ENCODE measurements at regions not wholly inside any gene's neighbourhood (a gene's known extent, or its start where the extent isn't known, plus 50 kb on each side); places are given as distances from the start of the nearest gene placed in this dataset.
"Not testable (repeated sequence)": the region's sequence is repeated elsewhere in the genome, so short reads cannot be mapped to it uniquely, and the experiment has no call there.

DNA sequence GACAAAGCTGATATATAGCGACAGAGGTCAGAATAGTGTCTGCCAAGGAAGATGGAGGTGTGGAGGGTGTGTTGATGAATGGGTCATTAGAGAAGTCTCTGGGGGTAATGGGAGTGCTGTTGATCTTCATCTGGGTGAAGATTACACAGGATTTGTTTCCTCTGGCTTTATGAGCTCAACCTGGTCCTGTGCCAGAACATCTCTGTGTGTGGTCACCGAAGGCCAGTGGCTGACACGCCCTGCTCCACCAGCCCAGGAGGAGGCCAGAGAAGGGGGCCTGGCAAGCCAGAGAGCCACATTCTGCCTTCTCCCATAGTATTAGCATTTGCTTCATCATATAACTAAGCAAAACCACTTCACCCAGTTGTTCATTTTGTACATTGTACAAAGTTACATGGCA is 121.1 kb downstream of the ZNF621 start:
- peak; percentile 48 for DNase-seq (ENCODE audit: low read depth)

DNA sequence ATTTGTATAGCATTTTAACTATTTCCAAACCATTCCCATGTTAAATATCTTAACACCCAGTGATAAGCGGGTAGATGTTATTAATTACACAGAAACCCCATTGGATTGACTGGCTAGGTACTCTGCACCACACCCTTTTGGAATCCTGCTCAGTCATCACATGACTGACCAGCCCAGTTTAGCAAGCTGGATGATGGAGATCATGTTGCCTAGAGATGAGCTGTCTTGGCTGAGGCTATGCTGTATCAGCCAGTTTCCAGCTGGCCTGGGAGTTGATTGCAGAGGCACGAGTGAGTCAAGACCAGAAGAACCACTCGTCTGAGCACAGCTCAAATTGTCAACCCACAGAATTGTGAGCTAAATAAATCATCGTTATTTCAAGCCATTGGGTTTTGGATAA is 124.6 kb downstream of the ZNF621 start:
- peak; percentile 3 for DNase-seq (ENCODE audit: low read depth)

DNA sequence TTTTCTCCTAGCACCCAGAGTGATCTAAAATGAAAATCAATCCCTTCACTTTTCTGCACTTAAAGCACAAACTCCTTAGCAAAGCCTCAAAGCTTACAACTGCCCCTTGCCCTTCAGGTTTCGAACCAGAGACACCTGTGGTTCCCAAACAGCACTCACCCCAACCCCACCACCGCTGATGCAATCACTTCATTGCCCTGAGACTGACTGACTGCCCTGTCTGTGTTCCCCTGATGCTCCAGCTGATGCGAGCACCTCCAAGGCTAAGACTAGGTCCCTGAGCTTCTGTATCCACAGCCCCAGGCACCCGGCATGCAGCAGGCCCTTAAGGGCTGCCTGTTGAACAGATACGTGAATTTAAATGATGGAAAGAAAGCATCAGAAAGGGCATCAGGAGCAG is 127.3 kb downstream of the ZNF621 start:
- no peak for DNase-seq (ENCODE audit: low read depth)

DNA sequence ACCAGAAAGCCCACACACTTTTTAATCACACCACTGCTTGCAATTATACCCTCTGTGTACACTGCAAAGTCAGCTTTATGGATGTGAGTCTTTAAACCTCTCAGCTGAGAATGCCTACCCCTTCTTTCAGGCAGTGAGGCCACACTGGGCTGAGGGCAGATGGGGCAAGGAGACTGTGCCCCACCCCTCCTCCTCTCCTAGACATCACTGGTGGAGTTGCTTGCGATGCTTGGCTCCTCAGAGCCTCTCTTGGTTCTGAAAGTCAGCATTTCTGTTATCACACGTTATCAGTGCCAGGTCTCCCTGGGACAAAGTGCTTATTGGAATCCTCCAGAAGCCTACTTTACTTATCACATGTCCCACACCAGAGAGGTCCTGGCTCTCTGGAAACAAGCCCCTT is 128.2 kb downstream of the ZNF621 start:
- no peak for DNase-seq (ENCODE audit: low read depth)

DNA sequence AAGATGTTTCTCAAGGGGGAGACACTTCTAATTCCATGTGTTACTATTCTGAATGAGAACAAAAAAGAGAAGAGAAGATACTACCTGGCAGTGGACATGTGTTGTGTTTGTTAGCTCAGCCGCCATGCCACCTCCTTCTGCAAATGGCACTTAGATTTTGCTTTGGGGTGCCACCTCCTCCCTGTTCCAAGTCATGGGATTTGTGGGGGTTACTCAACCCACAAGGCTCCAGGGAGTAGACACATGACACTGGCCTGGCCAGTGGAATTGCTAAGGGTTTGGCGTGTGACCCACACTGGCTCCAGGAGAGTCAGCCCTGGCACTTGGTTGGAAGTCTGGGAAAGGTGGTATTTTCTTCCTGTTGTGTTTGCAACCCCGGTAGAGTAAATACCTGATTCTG is 129.1 kb downstream of the ZNF621 start:
- no peak for DNase-seq (ENCODE audit: low read depth)

DNA sequence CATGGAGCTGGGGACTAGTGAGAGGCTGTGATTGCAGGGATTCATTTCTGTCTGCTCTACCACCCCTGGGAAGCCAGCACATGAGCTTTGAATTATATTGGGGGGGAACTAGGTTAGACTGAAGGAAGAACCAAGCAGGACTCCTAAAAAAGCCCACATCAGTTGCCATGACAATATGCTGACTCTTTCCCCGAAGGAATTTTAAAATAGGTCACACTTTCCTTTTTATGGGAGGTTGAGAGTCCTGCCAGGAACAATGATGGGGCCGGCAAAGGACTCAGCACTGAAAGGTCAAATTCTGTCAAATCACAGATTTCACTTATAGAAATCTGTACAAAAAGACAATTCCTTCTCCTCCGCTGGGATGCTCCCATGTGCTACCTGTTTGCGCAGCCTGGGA is 130.8 kb downstream of the ZNF621 start:
- DNase-seq (ENCODE audit: low read depth) = no peak

DNA sequence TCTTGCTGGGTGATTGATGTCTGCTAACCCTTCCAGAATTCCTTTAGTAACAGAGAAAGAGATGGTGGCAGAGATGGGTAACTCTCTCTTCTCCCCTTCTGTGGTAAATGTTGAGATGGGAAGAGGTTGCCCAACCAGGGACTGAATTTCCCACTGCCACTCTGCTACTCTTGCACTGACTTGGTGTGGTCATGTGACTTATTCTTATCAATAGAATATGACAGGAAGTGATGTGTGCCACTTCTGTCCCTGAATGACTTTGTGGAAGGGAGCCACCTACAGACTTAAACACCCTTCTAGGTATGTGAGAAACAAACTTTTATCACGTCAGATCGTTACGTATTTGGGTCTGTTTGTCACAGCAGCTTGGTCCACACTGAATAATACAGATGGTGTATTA is 132.9 kb downstream of the ZNF621 start:
- DNase-seq (ENCODE audit: low read depth) = no peak

DNA sequence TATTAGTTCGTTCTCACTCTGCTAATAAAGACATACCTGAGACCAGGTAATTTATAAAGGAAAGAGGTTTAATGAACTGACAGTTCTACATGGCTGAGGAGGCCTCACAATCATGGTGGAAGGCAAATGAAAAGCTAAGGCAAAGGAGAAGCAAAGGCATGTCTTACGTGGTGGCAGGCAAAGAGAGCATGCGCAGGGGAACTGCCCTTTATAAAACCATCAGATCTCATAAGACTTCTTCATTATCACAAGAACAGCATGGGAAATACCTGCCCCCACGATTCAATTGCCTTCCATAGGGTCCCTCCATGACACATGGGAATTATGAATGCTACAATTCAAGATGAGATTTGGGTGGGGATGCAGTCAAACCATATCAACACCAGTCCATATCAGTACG is 133.5 kb downstream of the ZNF621 start:
- no peak for DNase-seq (ENCODE audit: low read depth)

DNA sequence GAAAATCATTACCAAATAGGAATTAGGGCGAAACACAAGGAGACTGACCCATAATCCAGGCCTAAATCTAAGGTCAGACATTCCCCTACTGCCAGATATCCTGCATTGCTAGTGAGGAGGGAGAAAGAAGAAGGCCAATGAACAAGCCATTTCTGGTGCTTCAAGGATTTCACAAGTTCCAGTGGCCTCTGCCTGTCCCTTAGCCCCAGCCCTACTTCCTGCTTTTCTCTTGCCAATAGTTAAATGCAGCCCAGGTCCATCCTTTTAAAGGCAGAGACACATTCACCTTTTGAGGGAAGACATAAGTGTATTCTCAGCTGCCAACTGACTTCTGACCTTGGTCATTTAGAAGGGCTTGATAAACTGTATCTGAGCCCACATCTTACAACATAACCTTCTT is 135.8 kb downstream of the ZNF621 start:
- DNase-seq (ENCODE audit: low read depth) = no peak

DNA sequence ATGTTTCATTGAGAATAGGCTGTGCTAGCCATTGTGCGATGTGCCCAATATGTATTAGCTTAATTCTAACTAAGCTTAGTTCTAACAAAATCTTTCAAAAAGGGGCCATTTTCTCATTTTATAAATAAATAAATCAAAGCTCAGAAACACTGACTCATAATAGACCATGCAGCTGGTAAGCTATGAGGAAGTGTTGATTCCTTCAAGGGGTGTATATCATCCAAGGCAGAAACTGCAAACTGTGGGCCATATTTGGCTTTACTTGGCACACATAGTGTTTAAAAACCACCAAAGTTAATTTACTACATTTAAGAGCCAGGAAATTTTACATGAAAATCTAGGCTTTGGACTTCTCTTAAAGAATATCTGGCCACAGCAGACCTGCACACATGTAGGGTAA is 136.5 kb downstream of the ZNF621 start:
- DNase-seq (ENCODE audit: low read depth) = no peak

DNA sequence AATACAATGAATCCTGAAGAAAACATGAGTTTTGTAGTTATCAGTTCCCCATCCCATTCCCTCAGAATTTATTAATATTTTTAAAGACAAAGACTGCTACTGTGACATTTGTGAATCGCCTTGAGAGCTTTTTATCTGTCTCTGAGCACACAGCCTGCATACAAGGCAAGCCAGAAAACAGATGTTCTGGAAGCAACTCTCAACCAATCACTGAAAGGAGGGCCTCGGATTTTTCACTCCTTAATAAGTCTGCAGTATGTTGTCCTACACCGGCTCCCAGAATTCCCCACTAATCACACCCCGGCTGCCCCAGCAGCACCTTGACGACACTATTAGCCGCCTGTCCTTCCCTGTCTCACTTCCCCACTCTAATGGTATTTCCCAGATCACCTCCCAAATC is 138.5 kb downstream of the ZNF621 start:
- DNase-seq (ENCODE audit: low read depth) = no peak

DNA sequence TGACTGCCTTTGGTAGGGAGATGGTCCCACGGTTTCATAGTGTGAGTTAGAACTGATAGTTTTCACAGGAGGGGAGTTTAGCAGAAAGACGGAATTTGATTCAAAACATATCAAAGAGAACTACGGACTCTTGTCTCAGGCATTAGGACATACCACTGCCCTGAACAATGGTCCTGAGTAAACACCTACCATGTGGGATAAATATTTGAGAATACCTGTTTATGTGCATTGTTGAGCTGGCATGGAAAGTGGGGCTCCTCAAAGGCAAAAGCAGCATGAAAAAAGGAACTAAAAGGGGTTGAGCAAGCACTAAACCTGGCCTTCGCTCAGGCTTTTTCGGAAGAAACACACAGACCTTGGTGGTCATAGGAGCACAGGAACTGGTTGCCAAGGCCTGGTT is 144.4 kb downstream of the ZNF621 start:
- no peak for DNase-seq (ENCODE audit: low read depth)

DNA sequence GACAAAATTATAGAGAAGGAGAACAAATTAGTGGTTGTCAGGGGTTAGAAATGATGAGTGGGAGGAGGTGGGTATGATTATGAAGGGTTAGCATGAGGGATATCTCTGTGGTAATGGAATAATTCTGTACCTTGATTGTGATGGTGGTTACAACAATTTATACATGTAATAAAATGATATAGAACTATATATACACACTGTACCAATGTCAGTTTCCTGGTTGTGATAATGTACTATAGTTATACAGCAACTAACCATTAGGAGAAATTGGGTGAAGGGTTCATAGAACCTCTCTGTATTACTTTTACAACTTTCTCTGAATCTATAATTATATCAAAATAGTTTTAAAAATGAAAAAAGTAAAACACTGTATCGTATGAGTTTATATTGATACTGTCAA is 148.1 kb downstream of the ZNF621 start:
- no peak for DNase-seq (ENCODE audit: low read depth)

DNA sequence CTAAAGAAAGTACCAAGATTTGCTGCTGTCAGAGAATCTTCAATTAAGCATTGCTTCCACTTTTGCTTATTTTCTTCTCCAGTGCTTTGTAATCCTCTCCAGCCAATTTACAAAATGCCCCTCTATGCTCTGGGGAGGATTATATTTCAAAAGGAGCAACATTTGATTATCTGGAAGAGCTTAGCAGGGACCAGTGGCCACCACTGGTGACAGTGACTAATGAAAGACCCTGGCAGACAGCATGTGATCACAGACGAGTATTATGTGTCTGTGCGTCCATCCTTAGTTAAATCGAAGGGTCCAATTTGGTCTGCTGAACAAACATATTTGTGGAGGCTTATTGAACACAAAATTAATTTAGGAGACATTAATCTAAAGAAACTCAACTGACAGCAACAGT is 152.6 kb downstream of the ZNF621 start:
- DNase-seq (ENCODE audit: low read depth) = no peak

DNA sequence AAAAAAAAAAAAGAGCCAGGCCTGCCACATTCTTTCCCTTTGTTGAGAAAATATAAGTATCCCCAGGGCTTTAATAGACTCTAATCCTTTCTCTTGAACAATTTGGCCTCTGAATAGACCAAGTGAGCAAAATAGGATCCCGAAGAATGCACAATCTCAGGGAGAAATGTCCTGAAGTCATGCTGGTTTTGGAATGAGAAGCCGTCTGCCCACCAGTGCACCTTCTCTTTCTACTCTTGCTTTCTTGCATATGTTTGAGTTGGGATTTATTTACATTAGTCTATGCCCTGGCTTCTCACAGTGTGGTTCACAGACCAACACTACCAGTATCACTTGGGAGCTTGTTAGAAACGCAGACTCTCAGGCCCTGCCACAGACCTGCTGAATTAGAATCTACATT is 153.0 kb downstream of the ZNF621 start:
- no peak for DNase-seq (ENCODE audit: low read depth)

DNA sequence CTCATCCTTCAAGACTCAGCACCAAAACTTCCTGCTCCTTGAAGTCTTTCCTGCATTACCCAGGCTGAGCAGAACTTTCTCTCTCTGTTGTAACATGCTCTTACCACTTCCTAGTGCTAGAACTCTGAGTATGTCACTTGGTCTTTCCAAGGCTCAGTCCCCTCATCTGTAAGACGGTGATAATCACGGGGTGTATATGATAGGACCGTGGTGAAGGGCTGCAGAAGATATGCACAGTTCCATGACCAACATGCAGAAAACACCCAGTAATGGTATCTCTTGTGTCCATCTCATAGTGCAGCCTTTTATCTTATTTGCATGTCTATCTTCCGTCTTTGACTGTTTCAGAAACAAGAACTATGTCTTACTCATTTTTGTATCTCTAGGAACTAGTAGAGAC is 154.5 kb downstream of the ZNF621 start:
- no peak for DNase-seq (ENCODE audit: low read depth)

DNA sequence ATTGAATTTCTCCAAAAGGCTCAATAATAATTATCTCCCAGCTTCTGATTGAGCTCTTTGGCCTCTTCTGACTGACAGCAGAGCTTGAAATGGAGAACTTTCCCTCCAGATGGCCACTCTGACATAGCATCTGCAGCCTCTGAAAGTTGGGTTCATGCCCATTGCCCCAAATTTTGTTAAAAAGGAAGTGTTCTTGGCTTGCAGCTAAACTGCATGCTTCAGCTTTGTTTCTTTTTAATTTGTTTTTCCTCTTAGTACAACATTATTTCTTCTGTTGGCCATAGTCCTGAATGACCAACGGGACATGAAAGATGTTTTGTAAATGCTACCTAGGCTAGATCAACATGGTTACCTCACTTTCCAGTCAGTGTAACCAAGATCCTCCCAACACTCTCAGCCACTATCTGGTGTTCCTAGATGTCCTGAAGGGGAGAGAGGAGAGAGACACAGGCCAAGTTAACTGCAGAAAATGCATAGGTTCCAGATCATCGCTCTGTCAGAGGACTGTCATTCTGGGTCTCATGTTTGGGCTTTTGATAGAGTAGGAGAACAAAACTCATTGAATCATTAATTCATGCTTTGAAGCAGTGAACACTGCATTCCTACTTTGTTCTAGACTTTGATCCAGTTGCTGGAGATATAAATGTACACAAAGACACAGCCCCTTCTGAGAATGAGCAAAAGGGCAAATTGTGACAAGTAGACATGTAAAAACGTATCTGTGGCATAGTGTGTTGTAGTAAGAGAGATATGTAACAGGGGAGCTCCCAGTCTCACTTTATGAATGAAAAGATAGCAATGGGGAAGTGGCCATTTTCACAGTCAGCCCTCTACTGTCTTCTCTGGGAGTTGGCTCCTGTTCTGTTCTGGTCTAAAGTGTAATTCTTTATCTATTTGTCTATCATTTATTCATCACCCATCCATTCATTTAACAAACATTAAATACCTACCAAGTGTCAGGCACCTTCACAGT is 156.2 kb downstream of the ZNF621 start:
- DNase-seq (ENCODE audit: low read depth) = no peak

DNA sequence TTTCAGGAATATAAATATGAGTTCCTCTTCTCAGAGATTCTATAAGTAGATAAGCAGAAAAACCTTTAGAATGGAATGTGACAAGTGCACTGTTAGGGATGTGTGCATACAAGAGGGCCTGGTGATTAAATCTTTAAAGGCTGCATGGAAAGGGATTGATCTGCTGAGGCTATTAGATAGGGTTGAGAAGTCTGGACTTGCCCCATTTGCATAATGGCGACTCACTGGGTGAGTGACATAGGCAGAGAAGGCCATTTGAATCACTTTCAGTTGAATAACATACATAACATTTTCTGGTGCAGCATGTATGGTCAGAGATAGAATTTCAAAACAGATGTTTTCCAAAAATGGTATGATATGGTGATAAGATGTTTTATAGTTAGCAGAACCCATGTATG is 156.9 kb downstream of the ZNF621 start:
- DNase-seq (ENCODE audit: low read depth) = no peak

DNA sequence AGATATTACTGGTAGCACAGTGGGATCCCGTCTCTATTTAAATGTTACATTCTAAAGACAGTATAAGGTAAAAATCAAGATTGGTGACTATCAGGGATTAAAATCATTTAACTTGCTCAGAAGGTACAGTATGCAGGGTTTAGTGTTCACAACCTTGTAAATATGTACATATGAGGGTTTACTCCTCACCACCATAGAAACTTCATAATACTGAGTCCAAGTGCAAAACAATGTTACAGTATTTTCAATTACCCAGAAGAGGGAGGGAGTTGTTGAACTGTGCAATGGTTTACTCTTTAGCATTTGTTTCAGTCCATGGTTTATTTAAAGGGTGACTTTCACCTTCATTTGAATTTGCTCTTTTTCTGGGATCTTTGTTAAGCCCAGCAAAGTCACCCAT is 165.1 kb downstream of the ZNF621 start:
- DNase-seq (ENCODE audit: low read depth) = no peak

DNA sequence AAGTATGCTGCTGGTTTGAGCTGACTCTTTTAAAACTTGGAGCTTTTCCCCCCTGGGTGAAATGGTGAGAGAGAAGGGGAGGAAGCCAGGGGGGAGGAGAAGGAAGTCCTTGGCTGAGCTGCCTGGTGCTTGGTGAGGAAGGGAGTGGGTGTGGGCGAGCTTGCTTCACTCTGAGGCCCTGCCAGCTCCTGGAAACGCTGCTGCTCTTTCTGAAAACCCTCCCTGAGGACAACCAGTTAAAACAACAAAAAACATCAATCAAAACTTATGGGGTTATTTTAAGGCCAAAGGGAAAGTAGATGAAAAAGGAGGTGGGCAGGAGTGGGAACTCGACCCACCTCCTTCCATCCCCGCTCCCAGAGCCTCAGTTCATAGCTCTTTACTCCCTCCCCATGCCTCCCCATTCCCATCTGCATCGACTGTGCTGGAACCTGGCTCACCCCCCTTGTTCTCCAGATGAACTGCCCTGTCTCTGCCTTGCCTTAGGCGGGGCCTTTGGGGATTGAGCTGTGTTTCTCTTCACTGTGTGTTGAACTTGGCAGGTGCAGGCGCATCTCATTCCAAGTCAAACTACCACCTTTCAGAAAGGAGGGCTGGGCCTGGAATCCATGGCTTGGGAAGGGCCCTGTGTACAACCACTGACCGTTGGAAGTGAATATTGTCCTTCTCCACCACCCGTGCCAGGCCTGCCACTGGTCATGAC is 166.1 kb downstream of the ZNF621 start:
- no peak for DNase-seq (ENCODE audit: low read depth)

DNA sequence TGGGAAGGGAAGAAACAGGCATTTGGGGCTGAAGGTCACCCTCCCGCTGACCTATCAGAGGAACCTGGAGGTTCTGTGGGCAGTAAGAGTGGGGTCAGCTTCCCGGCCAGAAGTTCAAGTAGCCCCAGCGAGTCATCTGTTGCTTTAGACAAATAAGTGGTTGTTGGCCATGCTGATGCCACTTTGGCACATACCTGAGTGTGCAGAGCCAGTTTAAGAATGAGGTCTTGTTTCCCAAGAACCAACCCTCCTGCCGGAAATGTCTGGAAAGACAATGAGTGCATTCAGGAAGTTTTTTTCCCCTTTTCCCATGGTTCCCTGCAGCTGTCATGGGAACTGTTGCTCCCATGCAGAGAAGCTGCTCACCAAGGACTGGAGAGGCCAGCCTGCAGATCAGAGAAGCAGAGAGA is 166.7 kb downstream of the ZNF621 start:
- DNase-seq (ENCODE audit: low read depth) = peak; percentile 2

DNA sequence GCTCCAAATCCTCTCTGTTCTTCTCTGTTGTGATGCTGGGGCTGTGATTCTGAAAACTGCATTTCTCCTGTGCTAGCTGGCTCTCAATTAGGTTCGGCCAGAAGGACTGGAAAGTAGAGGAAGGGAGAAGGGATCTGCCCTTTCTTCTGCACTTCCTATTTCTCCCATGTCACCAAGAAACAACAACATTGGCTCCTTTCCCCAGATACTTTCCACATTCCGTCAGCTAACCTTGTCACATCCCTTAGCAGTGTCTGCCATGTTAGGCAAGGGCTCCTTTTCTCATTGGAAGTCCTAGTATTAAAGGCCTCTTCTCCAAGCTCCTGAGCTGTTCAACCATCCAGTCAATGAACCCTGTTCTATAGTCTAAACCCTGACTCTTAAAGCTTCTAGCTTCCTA is 171.1 kb downstream of the ZNF621 start:
- no peak for DNase-seq (ENCODE audit: low read depth)

DNA sequence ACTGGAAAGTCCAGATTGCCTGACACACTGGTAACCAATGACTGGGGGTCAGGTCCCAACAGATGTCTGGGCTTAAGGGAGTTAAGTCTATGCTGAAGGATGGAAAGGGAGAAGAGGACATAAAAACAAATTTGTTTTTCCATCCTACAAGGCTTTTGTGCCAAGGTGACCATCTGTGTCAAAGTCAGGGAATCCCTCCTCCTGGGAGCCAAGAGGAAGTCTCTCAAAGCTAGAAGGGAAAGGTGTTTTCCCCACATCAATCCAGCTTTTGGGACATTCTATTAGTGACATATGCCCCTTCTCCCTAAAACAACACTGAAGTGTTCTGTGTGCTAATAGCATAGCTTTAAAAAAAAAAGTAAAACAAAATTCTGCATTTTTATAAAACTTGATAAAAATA is 173.9 kb downstream of the ZNF621 start:
- not testable (repeated sequence) for DNase-seq (ENCODE audit: low read depth)
